Tibial artery (tissue), 4 donors: ENCODE measurements at regions not wholly inside any gene's neighbourhood (a gene's known extent, or its start where the extent isn't known, plus 50 kb on each side); places are given as distances from the start of the nearest gene placed in this dataset.

Experiments
- DNase-seq, 2 donors: peaks; one replicate each; pipeline ENCODE4 v3.0.0-alpha.2; 2019
- H3K27ac ChIP-seq, 2 donors: fragments of 200-600 bp; sonication (generic) in 1 of 2; 1 replicate in 1 of 2; 2 replicates in 1 of 2; pipeline ENCODE4 v1.5.1; 2018 to 2019; ENCODE audit warnings: mild to moderate bottlenecking in 1 of 2
- H3K27me3 ChIP-seq, 2 donors: fragments of 200-600 bp; sonication (generic) in 1 of 2; one replicate each; pipeline versions ENCODE4 v1.5.1 to v1.6.0; 2016 to 2019
- H3K36me3 ChIP-seq, 3 donors: fragments of 200-600 bp; sonication (generic) in 2 of 3; one replicate each; pipeline ENCODE4 v1.5.1; 2016 to 2019; ENCODE audit warnings: mild to moderate bottlenecking in 2 of 3
- H3K4me1 ChIP-seq, 4 donors: fragments of 200-600 bp; sonication (generic) in 2 of 4; 1 replicate in 3 of 4; 2 replicates in 1 of 4; pipeline ENCODE4 v1.5.1; 2016 to 2019
- H3K4me3 ChIP-seq, 2 donors: fragments of 200-600 bp; sonication (generic) in 1 of 2; 1 replicate in 1 of 2; 2 replicates in 1 of 2; pipeline ENCODE4 v1.5.1; 2018 to 2019; ENCODE audit warnings: mild to moderate bottlenecking in 2 of 2
- H3K9me3 ChIP-seq, 3 donors: fragments of 200-600 bp; sonication (generic) in 1 of 3; one replicate each; pipeline ENCODE4 v1.5.1; 2016 to 2019
- CTCF ChIP-seq, 2 experiments: fragments of 200-600 bp in 1 of 2; fragments of 450-650 bp in 1 of 2; IDR thresholded peaks; one replicate each; pipeline ENCODE4 v1.5.1; 2017 to 2019; ENCODE audit warnings: antibody characterized with exemption in 2 of 2, mild to moderate bottlenecking in 1 of 2, moderate library complexity in 1 of 2
- intact Hi-C: fragments of 100-400 bp; cut with DNase I; formaldehyde crosslinking; loops from one replicate; pipeline ENCODE4 v1.15.0; 2023; ENCODE audit warnings: low total_unique reads

- intact Hi-C loops, result no loop called here
- no peaks in the 10 kb centered on the region for H3K27me3 ChIP-seq
- H3K27ac ChIP-seq, result no peak overlapping the region
- no peak overlapping the region for H3K4me3 ChIP-seq
- no peak for DNase-seq
- no peaks in the 10 kb centered on the region for H3K9me3 ChIP-seq
- no peaks in the 10 kb centered on the region for H3K36me3 ChIP-seq
- TF ChIP-seq CTCF (IDR thresholded peaks at IDR 0.05), result no peak
- no peaks in the 10 kb centered on the region for H3K4me1 ChIP-seq
Observed at GRCh38 chr13:38606699-38607535, 80.0 kb upstream of the FREM2 start.

GRCh38 chr13:38617936-38618335 is 68.9 kb upstream of the FREM2 start:
- TF ChIP-seq CTCF (IDR thresholded peaks at IDR 0.05), result no peak
- H3K27me3 ChIP-seq, result no peaks in the 10 kb centered on the region
- intact Hi-C loops, result no loop called here
- no peak overlapping the region for H3K4me3 ChIP-seq
- no peaks in the 10 kb centered on the region for H3K36me3 ChIP-seq
- no peak for DNase-seq
- H3K27ac ChIP-seq, result no peak overlapping the region
- no peaks in the 10 kb centered on the region for H3K9me3 ChIP-seq
- H3K4me1 ChIP-seq, result no peaks in the 10 kb centered on the region

GRCh38 chr13:38618336-38618735 is 68.5 kb upstream of the FREM2 start:
- Histone ChIP-seq H3K9me3 (no peaks in the 10 kb centered on the region), H3K4me1 (no peaks in the 10 kb centered on the region), H3K36me3 (no peaks in the 10 kb centered on the region), H3K27ac (no peak overlapping the region), H3K4me3 (no peak overlapping the region), H3K27me3 (no peaks in the 10 kb centered on the region)
- no peak for DNase-seq
- TF ChIP-seq CTCF (IDR thresholded peaks at IDR 0.05), result no peak
- intact Hi-C loops, result no loop called here

GRCh38 chr13:38618881-38619280 is 68.0 kb upstream of the FREM2 start:
- Histone ChIP-seq H3K4me1 (no peaks in the 10 kb centered on the region), H3K36me3 (no peaks in the 10 kb centered on the region), H3K4me3 (no peak overlapping the region), H3K27me3 (no peaks in the 10 kb centered on the region), H3K9me3 (no peaks in the 10 kb centered on the region), H3K27ac (no peak overlapping the region)
- no peak for DNase-seq
- no peak for TF ChIP-seq CTCF (IDR thresholded peaks at IDR 0.05)
- intact Hi-C loops, result no loop called here

GRCh38 chr13:38620876-38621275 is 66.0 kb upstream of the FREM2 start:
- intact Hi-C loops, result no loop called here
- Histone ChIP-seq H3K9me3 (no peaks in the 10 kb centered on the region), H3K27me3 (no peaks in the 10 kb centered on the region), H3K4me1 (no peaks in the 10 kb centered on the region), H3K36me3 (no peaks in the 10 kb centered on the region), H3K4me3 (no peak overlapping the region), H3K27ac (no peak overlapping the region)
- no peak for TF ChIP-seq CTCF (IDR thresholded peaks at IDR 0.05)
- no peak for DNase-seq
